HCT116 (cell line): ENCODE measurements at regions not wholly inside any gene's neighbourhood (a gene's known extent, or its start where the extent isn't known, plus 50 kb on each side); places are given as distances from the start of the nearest gene placed in this dataset.

Experiments
- CEBPB ChIP-seq: IDR thresholded peaks from 2 replicates; pipeline ENCODE4 v1.6.1; 2012; ENCODE audit warnings: low read depth
- ELF1 ChIP-seq: IDR thresholded peaks from 2 replicates; pipeline ENCODE4 v1.6.1; 2012; ENCODE audit warnings: low read depth, borderline replicate concordance
- POLR2A ChIP-seq: IDR thresholded peaks from 2 replicates; pipeline ENCODE4 v1.7.0; 2011; ENCODE audit warnings: borderline replicate concordance; ENCODE audit not compliant: insufficient read depth, insufficient read length; ENCODE audit errors: extremely low read depth
- POLR2AphosphoS5 ChIP-seq: IDR thresholded peaks from 2 replicates; pipeline ENCODE4 v1.6.1; 2011; ENCODE audit warnings: mild to moderate bottlenecking, low read depth, low read length, moderate library complexity
- SP1 ChIP-seq: IDR thresholded peaks from 2 replicates; pipeline ENCODE4 v1.6.1; 2012; ENCODE audit warnings: low read depth
- YY1 ChIP-seq: IDR thresholded peaks from 2 replicates; pipeline ENCODE4 v1.6.1; 2011; ENCODE audit warnings: low read length, low read depth, moderate library complexity, mild to moderate bottlenecking; ENCODE audit not compliant: insufficient replicate concordance; ENCODE audit errors: extremely low read depth
- TF ChIP-seq, protein P1 (sequence below), 3 experiments: fragments of 200-600 bp in 1 of 3; sonication (generic) in 1 of 3; IDR thresholded peaks in 2 of 3; conservative IDR thresholded peaks in 1 of 3; 2 replicates each; pipeline ENCODE4 v1.5.1; 2012 to 2017; ENCODE audit warnings: low read depth in 2 of 3, low read length in 2 of 3, antibody characterized with exemption in 1 of 3, borderline replicate concordance in 1 of 3, control low read depth in 1 of 3, mild to moderate bottlenecking in 1 of 3, mixed read lengths in 1 of 3, mixed run types in 1 of 3, moderate library complexity in 1 of 3; ENCODE audit not compliant: insufficient read depth in 1 of 3
- TF ChIP-seq, protein P2 (sequence below): IDR thresholded peaks from 2 replicates; pipeline ENCODE4 v1.6.1; 2012
- TF ChIP-seq, protein P3 (sequence below): IDR thresholded peaks from 2 replicates; pipeline ENCODE4 v1.6.1; 2012; ENCODE audit warnings: low read depth

DNA sequence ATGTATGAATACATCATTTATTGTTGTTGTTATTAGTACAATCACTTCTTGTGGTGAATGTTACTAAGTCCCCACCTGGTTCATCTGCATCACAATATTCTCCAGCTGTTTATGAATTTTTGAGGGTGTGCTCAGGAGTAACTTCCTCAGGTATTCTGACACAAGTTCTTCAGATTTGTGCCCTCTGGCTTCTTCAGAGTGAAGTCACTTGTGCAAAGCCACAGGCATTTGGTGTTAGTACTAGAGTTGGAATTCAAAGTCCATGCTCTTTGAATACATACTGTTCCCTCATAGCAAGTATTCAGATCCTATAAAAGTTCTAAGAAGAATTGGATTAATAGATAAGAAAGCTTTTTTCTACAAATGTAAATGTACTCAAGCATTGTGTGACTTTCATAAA lies 150.3 kb upstream of the AVPR1A start:
- TF ChIP-seq, protein P1, sequence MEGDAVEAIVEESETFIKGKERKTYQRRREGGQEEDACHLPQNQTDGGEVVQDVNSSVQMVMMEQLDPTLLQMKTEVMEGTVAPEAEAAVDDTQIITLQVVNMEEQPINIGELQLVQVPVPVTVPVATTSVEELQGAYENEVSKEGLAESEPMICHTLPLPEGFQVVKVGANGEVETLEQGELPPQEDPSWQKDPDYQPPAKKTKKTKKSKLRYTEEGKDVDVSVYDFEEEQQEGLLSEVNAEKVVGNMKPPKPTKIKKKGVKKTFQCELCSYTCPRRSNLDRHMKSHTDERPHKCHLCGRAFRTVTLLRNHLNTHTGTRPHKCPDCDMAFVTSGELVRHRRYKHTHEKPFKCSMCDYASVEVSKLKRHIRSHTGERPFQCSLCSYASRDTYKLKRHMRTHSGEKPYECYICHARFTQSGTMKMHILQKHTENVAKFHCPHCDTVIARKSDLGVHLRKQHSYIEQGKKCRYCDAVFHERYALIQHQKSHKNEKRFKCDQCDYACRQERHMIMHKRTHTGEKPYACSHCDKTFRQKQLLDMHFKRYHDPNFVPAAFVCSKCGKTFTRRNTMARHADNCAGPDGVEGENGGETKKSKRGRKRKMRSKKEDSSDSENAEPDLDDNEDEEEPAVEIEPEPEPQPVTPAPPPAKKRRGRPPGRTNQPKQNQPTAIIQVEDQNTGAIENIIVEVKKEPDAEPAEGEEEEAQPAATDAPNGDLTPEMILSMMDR (IDR thresholded peaks at IDR 0.05 in 2 of 3, conservative IDR thresholded peaks at IDR 0.05 in 1 of 3; ENCODE audit: borderline replicate concordance in 1 of 3, insufficient read depth in 1 of 3, low read depth in 2 of 3, low read length in 2 of 3), result no peak
- TF ChIP-seq POLR2A, result no peak
- no peak for TF ChIP-seq POLR2AphosphoS5
- no peak for TF ChIP-seq SP1
- no peak for TF ChIP-seq YY1
- TF ChIP-seq, protein P2, sequence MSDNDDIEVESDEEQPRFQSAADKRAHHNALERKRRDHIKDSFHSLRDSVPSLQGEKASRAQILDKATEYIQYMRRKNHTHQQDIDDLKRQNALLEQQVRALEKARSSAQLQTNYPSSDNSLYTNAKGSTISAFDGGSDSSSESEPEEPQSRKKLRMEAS, result no peak
- TF ChIP-seq, protein P3, sequence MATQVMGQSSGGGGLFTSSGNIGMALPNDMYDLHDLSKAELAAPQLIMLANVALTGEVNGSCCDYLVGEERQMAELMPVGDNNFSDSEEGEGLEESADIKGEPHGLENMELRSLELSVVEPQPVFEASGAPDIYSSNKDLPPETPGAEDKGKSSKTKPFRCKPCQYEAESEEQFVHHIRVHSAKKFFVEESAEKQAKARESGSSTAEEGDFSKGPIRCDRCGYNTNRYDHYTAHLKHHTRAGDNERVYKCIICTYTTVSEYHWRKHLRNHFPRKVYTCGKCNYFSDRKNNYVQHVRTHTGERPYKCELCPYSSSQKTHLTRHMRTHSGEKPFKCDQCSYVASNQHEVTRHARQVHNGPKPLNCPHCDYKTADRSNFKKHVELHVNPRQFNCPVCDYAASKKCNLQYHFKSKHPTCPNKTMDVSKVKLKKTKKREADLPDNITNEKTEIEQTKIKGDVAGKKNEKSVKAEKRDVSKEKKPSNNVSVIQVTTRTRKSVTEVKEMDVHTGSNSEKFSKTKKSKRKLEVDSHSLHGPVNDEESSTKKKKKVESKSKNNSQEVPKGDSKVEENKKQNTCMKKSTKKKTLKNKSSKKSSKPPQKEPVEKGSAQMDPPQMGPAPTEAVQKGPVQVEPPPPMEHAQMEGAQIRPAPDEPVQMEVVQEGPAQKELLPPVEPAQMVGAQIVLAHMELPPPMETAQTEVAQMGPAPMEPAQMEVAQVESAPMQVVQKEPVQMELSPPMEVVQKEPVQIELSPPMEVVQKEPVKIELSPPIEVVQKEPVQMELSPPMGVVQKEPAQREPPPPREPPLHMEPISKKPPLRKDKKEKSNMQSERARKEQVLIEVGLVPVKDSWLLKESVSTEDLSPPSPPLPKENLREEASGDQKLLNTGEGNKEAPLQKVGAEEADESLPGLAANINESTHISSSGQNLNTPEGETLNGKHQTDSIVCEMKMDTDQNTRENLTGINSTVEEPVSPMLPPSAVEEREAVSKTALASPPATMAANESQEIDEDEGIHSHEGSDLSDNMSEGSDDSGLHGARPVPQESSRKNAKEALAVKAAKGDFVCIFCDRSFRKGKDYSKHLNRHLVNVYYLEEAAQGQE, result no peak
- TF ChIP-seq CEBPB, result no peak
- no peak for TF ChIP-seq ELF1
